HepG2 (cell line): ENCODE measurements at regions not wholly inside any gene's neighbourhood (a gene's known extent, or its start where the extent isn't known, plus 50 kb on each side); places are given as distances from the start of the nearest gene placed in this dataset.

Source experiments
- AGO2 ChIP-seq: fragments of 200-400 bp; formaldehyde crosslinking; optimal IDR thresholded peaks from 2 replicates; pipeline ENCODE3; 2017; ENCODE audit warnings: mild to moderate bottlenecking, low read depth, low read length, moderate library complexity
- NFYB ChIP-seq: sonication (generic); formaldehyde crosslinking; IDR thresholded peaks from 2 replicates; pipeline ENCODE4 v1.4.0; 2020; ENCODE audit warnings: missing genetic modification reagents
- TF ChIP-seq, protein P1 (sequence below): sonication (generic); formaldehyde crosslinking; IDR thresholded peaks from 2 replicates; pipeline ENCODE4 v1.4.0; 2020; ENCODE audit warnings: missing genetic modification reagents, mild to moderate bottlenecking, borderline replicate concordance
- TF ChIP-seq, protein P2 (sequence below), 2 experiments: sonication (generic) in 1 of 2; formaldehyde crosslinking in 1 of 2; IDR thresholded peaks; 2 replicates each; pipeline versions ENCODE4 v1.5.1 to v1.6.1; 2011 to 2020; ENCODE audit warnings: borderline replicate concordance in 1 of 2, low read depth in 1 of 2, low read length in 1 of 2, mild to moderate bottlenecking in 1 of 2, missing genetic modification reagents in 1 of 2, moderate library complexity in 1 of 2

DNA sequence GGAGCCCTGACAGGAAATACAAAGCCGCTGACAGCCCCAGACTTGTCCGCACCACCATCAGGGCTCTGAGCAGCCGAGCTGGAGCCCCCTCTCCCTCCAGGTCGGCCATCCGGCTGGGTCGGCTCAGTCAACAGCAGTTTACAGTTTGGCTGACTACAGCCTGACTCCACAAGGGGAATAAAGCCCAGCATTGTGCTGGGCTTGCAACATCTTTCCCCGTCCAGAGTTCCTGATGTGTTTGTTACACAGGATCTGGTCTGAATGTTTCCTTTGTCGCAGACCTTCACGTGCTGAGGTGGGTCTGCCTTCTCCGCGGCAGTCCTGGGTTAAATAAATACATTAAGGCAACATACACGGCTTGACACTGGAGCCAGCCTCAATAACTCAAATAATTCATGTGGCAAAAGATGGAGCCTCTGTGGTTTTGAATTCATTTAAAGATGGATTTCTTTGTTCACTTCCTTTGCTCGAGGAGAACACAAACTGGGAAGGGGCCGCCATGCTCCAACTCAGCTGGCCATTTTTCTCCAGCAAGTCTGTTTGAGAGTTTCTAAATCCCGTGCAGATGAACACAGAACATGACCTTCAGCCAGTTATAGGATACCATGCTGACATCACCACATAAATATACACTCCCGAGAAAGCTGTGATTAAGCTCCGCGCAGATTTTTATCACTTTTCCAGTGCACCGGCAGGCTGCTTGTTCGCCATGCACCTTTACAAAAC is 192.1 kb downstream of the WDR11 start:
- no peak for TF ChIP-seq NFYB (CRISPR knock-in tag)
- TF ChIP-seq, protein P1, sequence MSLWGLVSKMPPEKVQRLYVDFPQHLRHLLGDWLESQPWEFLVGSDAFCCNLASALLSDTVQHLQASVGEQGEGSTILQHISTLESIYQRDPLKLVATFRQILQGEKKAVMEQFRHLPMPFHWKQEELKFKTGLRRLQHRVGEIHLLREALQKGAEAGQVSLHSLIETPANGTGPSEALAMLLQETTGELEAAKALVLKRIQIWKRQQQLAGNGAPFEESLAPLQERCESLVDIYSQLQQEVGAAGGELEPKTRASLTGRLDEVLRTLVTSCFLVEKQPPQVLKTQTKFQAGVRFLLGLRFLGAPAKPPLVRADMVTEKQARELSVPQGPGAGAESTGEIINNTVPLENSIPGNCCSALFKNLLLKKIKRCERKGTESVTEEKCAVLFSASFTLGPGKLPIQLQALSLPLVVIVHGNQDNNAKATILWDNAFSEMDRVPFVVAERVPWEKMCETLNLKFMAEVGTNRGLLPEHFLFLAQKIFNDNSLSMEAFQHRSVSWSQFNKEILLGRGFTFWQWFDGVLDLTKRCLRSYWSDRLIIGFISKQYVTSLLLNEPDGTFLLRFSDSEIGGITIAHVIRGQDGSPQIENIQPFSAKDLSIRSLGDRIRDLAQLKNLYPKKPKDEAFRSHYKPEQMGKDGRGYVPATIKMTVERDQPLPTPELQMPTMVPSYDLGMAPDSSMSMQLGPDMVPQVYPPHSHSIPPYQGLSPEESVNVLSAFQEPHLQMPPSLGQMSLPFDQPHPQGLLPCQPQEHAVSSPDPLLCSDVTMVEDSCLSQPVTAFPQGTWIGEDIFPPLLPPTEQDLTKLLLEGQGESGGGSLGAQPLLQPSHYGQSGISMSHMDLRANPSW (CRISPR knock-in tag): peak; percentile 44; the same call in 1 of the 2 replicates
- TF ChIP-seq, protein P2, sequence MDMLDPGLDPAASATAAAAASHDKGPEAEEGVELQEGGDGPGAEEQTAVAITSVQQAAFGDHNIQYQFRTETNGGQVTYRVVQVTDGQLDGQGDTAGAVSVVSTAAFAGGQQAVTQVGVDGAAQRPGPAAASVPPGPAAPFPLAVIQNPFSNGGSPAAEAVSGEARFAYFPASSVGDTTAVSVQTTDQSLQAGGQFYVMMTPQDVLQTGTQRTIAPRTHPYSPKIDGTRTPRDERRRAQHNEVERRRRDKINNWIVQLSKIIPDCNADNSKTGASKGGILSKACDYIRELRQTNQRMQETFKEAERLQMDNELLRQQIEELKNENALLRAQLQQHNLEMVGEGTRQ (IDR thresholded peaks at IDR 0.05; ENCODE audit: low read depth, low read length): peak; percentile 47
- TF ChIP-seq, protein P2 (CRISPR knock-in tag; IDR thresholded peaks at IDR 0.05; ENCODE audit: borderline replicate concordance): no peak; the same call in 1 of the 2 replicates
- TF ChIP-seq AGO2: no peak
